Dermis blood vessel endothelial cell (primary cell): ENCODE measurements at regions not wholly inside any gene's neighbourhood (a gene's known extent, or its start where the extent isn't known, plus 50 kb on each side); places are given as distances from the start of the nearest gene placed in this dataset.
A peak's percentile ranks its signal among the peaks of the same experiment; 100 is the strongest.
"Not testable (repeated sequence)": the region's sequence is repeated elsewhere in the genome, so short reads cannot be mapped to it uniquely, and the experiment has no call there.

Experiments used
- DNase-seq: peaks from one replicate; pipeline ENCODE4 v3.0.0; 2010

- DNase-seq = no peak
Measured at GRCh38 chr6:21710908-21711627, 117.5 kb downstream of the SOX4 start.

GRCh38 chr6:21712213-21712612 is 118.7 kb downstream of the SOX4 start:
- no peak for DNase-seq

- no peak for DNase-seq
Measured at GRCh38 chr6:21713481-21713880, 119.9 kb downstream of the SOX4 start.

- DNase-seq = no peak
Measured at GRCh38 chr6:21715180-21715579, 121.6 kb downstream of the SOX4 start.

DNA sequence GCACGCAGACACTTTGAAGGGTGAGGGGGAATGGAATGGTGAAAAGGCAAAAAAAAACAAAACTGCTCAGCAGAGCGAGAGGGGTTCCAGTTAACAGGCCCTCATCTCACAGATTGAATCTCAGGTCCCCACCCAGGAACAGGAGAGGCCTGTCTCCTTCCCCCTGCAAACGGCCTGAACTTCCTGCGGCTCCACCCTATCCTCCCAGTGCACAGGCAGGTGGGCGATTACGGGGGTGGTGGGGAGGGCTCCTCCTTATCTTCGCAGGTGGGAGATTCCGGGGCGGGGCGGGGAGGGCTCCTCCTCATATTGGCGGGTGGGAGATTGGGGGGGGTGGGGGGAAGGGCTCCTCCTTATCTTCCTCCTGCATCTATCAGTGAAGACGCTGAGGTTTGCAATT is 129.0 kb downstream of the SOX4 start:
- DNase-seq = no peak

- DNase-seq = peak; percentile 9
Measured at GRCh38 chr6:21726676-21727075, 133.1 kb downstream of the SOX4 start.

- DNase-seq = no peak
Measured at GRCh38 chr6:21728141-21728540, 134.6 kb downstream of the SOX4 start.

GRCh38 chr6:21729431-21729830 is 135.9 kb downstream of the SOX4 start:
- DNase-seq = no peak

- no peak for DNase-seq
Measured at GRCh38 chr6:21730533-21730932, 137.0 kb downstream of the SOX4 start.

DNA sequence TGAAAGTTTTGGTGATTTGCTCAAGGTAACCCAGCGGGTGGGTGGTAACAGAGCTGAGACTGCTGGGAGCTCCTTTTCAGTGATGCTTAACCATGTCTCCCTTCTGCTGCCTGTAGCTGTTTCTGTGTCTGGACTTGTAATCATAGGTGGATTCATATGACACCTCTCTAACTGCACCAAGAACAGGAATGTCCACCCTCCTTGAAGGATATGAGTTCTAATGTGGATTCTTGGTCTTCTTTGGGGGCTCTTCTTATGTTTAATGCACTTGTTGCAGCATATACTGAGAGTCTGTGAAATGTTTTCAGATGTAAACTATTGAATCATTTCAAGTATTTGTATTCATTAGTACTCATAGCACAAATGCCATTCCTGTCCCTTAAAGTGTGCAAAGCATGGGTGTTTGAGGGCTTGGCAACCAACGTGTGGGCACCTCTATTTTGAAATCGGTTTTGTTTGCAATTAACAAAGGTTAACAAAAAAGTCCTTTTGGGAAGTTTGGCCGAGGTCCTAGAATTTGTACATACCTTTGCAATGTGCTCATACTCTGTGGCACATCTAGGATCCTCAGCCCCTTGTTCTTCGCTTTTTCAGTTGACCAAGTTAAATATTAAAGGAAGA is 138.0 kb downstream of the SOX4 start:
- peak; percentile 37 for DNase-seq

DNA sequence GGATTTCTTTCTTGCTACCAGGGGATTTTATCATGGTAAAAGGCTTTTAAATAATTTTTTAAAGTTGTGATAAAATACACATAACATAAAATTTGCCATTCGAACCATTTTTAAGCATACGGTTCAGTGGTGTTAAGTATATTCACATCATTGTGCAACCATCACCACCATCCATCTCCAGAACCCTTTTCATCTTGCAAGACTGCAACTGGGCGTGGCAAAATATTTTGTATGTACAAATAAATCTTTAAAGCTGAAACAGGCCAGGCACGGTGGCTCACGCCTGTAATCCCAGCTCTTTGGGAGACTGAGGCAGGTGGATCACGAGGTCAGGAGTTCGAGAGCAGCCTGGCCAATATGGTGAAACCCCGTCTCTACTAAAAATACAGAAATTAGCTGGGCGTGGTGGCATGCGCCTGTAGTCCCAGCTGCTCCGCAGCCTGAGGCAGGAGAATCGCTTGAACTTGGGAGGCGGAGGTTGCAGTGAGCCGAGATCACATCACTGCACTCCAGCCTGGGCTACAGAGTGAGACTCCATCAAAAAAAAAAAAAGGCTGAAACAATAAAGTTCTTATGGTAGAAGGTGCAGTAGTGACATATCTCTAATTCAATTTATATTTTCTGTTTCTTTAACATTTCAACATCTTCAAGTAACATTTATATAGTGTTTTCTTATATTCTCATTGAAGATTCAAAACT is 138.6 kb downstream of the SOX4 start:
- DNase-seq = not testable (repeated sequence)

- DNase-seq = no peak
Measured at GRCh38 chr6:21732731-21733130, 139.2 kb downstream of the SOX4 start.

- no peak for DNase-seq
Measured at GRCh38 chr6:21733311-21733710, 139.8 kb downstream of the SOX4 start.

DNA sequence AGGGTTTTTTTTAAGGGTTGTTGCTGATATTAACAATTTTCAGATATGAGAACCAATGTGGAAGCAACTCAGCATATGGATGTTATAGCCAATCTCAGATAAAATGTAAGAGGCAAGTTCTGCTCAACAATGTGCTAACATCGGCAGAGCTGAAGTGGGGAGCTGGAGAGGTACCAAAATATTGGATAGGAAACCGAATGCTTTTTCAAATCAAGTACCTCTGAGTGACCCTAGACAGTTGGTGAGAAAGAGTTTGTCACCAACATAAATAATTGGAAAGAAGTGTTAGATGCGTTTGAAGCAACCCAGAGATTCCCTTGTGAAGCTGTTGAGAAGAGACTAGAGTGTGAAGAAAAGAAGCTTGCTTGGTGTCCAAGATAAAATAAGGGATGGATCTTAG is 140.7 kb downstream of the SOX4 start:
- no peak for DNase-seq

DNA sequence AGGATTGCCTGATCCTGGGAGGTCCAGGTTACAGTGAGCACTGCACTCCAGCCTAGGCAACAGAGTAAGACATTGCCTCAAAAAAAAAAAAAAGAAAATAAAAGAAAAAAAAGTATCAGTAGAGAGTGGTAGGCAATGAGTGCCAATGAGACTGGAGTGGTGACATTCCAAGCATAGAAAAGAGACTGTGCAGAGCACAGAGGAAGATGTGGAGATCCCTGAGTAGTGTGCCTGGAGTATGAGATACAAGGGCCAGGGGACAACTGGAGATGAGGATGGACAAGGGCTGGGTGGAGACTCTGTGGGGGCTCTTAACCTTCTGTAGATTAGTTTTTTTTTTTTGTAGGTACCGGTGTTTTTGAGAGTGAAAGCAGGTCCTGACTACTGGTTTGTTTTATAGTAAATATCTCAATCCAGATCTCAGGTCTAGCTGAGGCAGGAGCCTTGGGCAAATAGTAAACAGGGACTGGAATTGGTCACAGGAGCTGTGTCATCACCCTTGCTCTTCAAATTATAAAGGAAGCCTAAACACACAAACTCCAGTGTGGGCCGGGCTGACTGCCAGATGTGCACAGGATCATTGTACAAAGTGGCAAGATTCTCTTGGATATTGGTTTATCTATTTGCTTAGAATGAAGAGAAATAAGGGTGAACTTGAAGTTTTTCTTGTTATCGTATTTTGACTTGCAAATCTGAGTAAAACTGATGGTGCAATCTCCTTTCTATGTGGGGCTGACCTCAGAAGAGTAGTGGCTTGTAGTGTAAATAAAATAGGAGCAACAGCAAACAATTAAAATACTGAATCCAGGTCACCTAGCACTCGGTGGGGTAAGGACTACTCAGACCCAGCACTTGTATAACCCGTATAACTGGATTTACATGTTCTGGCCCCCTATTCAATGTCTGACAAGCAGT is 144.9 kb downstream of the SOX4 start:
- peak; percentile 10 for DNase-seq

DNA sequence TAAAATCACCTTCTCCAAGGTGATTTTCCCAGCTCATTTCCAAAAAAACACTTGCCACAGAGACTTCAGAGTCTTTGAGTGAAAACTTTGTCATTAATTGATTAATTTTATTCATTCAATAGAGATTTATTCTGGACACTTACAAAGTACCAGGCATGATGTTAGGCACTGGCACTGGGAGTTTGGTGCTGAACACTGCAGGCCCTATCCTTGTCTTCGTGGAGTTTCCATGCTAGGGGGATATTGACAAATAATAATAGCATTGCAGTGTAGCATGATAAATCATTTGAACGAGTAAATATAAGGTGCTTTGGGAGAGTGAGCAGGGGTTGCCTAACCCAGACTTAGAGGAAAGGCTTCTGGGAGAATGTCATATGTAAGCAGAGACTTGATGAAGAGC is 145.7 kb downstream of the SOX4 start:
- DNase-seq = no peak

GRCh38 chr6:21739838-21740237 is 146.3 kb downstream of the SOX4 start:
- no peak for DNase-seq

- peak; percentile 74 for DNase-seq
Measured at GRCh38 chr6:21740376-21741124, 147.0 kb downstream of the SOX4 start.

DNA sequence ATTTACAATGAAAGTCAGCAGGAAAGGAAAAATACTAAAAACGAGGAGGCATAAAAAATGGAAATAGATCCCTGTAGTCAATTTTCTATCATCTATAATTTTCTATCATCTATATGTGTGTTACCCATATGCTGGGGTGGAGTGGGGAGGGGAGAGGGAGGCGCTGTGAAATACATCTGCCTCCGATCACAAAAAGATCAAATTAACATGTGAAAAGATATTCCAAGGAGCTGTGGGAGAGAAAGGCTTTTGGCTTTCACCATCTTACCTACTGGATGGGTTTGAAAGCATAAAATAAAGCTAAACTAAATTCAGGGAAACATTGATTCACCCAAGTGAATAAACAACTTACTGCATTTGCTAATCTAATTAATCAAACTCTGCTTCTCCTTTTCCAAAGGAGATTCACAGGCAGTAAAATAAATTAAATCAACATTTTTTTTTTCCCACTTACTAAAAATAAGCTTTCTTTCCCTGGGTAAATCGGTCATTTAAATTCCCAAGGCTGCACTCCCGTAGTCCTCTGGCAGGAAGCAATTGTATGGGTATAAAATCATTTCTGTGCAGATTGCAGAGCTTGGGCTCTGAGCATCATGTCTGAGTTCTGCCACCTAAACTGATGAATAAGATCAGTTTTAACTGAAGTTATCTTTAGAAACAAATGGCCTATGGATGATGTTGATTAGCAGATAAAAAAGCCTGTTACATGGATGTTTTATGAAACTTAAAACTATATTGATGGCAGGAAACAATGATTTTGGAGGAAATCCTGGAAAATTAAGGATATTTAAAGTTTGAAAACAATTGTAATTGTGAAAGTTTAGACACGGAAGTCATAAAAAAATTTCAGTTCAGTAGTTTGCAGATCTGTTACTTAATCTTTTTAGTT is 147.9 kb downstream of the SOX4 start:
- DNase-seq = peak; percentile 56

DNA sequence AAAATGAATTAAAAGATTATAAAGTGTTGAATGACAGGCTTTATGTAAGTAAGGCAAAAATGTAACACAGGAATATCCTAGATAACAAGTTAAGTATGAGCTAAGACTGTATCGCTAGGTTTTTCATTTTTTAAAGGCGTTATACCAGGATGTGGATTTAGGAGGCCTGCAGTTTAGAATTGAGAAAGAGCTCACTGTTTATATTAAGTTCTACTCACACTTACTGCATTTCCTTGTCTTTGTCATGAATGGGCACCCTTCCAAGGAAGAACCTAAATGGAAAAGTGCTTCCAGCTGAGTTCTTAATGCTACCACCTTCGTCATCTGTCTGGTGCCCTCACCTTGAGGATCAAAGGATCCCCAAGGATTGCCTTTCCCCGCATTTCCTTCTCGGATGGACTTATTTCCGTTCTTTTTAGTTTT is 148.7 kb downstream of the SOX4 start:
- DNase-seq = peak; percentile 90

GRCh38 chr6:21744331-21744730 is 150.8 kb downstream of the SOX4 start:
- DNase-seq = no peak
